ENCODE measurements at regions not wholly inside any gene's neighbourhood (a gene's known extent, or its start where the extent isn't known, plus 50 kb on each side); places are given as distances from the start of the nearest gene placed in this dataset.
"Not testable (repeated sequence)": the region's sequence is repeated elsewhere in the genome, so short reads cannot be mapped to it uniquely, and the experiment has no call there.

DNA sequence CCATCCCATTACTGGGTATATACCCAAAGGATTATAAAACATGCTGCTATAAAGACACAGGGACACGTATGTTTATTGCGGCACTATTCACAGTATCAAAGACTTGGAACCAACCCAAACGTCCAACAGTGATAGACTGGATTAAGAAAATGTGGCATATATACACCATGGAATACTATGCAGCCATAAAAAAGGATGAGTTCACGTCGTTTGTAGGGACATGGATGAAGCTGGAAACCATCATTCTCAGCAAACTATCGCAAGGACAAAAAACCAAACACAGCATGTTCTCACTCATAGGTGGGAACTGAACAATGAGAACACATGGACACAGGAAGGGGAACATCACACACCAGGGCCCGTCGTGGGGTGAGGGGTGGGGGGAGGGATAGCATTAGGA is 106.1 kb downstream of the CHD1L start:
- BruUV-seq (replicated peaks); H3K4me2 ChIP-seq: not testable (repeated sequence)

DNA sequence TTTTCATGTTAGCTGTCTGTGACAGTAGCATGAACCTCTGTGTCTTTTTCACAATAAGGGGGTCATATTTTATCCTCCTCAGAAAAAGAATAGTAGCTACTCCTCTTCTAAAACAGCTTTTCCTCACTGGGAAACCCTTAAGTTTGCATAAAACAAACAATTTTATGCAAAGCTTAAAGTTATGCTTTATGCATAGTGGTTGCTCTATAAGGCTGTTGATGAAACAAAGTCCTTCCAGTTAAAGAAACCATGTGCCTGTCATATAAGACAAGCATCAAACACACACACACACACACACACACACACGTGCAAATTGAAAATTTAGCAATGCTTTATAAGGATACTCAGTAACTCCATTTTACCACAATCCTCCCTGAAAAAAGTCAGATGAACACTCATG is 107.0 kb downstream of the CHD1L start:
- DNase-seq, result no peak
- no peaks in the 10 kb centered on the region for H3K4me1 ChIP-seq (replicated peaks; ENCODE audit: insufficient read depth)
- 0 out of 2 replicates have a peak, but pooled peaks cover 4% of the 10 kb centered on the region for H3K9me3 ChIP-seq (ENCODE audit: insufficient read depth, low read depth)
- H4K20me1 ChIP-seq (ENCODE audit: insufficient read depth), result no peaks in the 10 kb centered on the region
- intact Hi-C loops (cut with micrococcal nuclease; ENCODE audit: unreplicated experiment), result no loop called here
- no peak overlapping the region for H3K27ac ChIP-seq
- no peak overlapping the region for H3K4me3 ChIP-seq
- no peak overlapping the region for H2AFZ ChIP-seq
- BruUV-seq (replicated peaks), result no TSS peak
- ChIA-PET POLR2A (ENCODE audit: unreplicated experiment) (no interaction called here), CTCF (no interaction called here)
- no peak overlapping the region for H3K4me2 ChIP-seq
- H3F3A ChIP-seq (ENCODE audit: insufficient read depth, low read depth), result no peaks in the 10 kb centered on the region
- no peaks in the 10 kb centered on the region for H3K36me3 ChIP-seq (ENCODE audit: low read depth)
- no peak for TF ChIP-seq EZH2 (IDR thresholded peaks at IDR 0.05; ENCODE audit: low read depth)
- TF ChIP-seq, protein P1, sequence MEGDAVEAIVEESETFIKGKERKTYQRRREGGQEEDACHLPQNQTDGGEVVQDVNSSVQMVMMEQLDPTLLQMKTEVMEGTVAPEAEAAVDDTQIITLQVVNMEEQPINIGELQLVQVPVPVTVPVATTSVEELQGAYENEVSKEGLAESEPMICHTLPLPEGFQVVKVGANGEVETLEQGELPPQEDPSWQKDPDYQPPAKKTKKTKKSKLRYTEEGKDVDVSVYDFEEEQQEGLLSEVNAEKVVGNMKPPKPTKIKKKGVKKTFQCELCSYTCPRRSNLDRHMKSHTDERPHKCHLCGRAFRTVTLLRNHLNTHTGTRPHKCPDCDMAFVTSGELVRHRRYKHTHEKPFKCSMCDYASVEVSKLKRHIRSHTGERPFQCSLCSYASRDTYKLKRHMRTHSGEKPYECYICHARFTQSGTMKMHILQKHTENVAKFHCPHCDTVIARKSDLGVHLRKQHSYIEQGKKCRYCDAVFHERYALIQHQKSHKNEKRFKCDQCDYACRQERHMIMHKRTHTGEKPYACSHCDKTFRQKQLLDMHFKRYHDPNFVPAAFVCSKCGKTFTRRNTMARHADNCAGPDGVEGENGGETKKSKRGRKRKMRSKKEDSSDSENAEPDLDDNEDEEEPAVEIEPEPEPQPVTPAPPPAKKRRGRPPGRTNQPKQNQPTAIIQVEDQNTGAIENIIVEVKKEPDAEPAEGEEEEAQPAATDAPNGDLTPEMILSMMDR (conservative IDR thresholded peaks at IDR 0.05), result no peak
- H3K9me2 ChIP-seq (ENCODE audit: insufficient read depth), result no peaks in the 10 kb centered on the region
- no peaks in the 10 kb centered on the region for H3K79me2 ChIP-seq (ENCODE audit: low read depth)
- H3K27me3 ChIP-seq (ENCODE audit: insufficient read depth, low read depth), result peaks cover 55% of the 10 kb centered on the region

More for the DNA sequence above, 106.1 kb downstream of the CHD1L start:
- intact Hi-C loops (cut with micrococcal nuclease; ENCODE audit: unreplicated experiment); H3K9me2 ChIP-seq (ENCODE audit: insufficient read depth); DNase-seq; H3K27ac ChIP-seq; H3F3A ChIP-seq (ENCODE audit: insufficient read depth, low read depth); H3K9me3 ChIP-seq (ENCODE audit: insufficient read depth, low read depth); CTCF ChIA-PET; H2AFZ ChIP-seq; H3K79me2 ChIP-seq (ENCODE audit: low read depth); H3K4me1 ChIP-seq (replicated peaks; ENCODE audit: insufficient read depth); H3K36me3 ChIP-seq (ENCODE audit: low read depth); H3K4me3 ChIP-seq; POLR2A ChIA-PET (ENCODE audit: unreplicated experiment); H4K20me1 ChIP-seq (ENCODE audit: insufficient read depth): not testable (repeated sequence)
- H3K27me3 ChIP-seq (ENCODE audit: insufficient read depth, low read depth), result peaks cover 53% of the 10 kb centered on the region

DNA sequence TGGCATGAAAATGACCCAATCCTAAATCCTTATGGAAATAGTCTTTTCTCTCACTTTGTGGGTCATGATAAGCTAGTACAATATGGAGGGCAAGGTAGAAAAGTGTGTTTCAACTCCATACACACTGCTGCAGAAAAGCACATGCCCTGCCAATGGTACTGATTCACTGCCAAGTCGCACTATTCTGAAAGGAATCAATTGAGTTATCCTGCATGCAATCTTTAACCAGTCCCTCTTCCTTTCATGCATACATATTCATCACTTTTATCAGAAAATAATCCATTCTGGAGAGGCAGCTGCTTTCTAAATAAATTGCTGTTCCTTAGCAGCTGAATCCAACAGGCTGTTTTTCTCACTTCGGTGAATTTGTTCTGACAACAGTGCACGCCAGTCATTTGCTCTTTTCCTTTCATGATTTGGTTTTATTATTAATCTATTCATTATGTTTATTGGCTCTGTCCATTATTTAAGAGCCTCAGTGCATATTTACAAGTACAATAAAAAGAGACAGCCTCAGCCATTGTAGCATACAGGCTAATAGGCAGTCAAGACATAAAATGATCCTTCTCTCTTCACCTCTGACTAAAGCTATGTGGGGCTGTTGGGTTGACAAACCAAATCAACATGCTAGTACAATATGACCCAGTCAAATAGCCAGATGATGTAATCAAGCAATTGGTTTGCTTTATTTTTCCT is 108.8 kb downstream of the CHD1L start:
- TF ChIP-seq, protein P1 (conservative IDR thresholded peaks at IDR 0.05), result no peak
- TF ChIP-seq EZH2 (IDR thresholded peaks at IDR 0.05; ENCODE audit: low read depth), result no peak
- Histone ChIP-seq H3K27ac (no peak overlapping the region), H3K79me2 (ENCODE audit: low read depth) (no peaks in the 10 kb centered on the region), H3K9me3 (ENCODE audit: insufficient read depth, low read depth) (0 out of 2 replicates have a peak, but pooled peaks cover 4% of the 10 kb centered on the region), H3K4me1 (replicated peaks; ENCODE audit: insufficient read depth) (no peaks in the 10 kb centered on the region), H3K9me2 (ENCODE audit: insufficient read depth) (no peaks in the 10 kb centered on the region), H3K36me3 (ENCODE audit: low read depth) (no peaks in the 10 kb centered on the region), H3K27me3 (ENCODE audit: insufficient read depth, low read depth) (peaks cover 72% of the 10 kb centered on the region), H4K20me1 (ENCODE audit: insufficient read depth) (no peaks in the 10 kb centered on the region), H3K4me3 (no peak overlapping the region), H2AFZ (no peak overlapping the region), H3F3A (ENCODE audit: insufficient read depth, low read depth) (no peaks in the 10 kb centered on the region), H3K4me2 (no peak overlapping the region)
- CTCF ChIA-PET, result no interaction called here
- BruUV-seq (replicated peaks), result no TSS peak
- intact Hi-C loops (cut with micrococcal nuclease; ENCODE audit: unreplicated experiment), result no loop called here
- no peak for DNase-seq
- POLR2A ChIA-PET (ENCODE audit: unreplicated experiment), result no interaction called here

All from PC-9 (cell line).